ENCODE measurements at regions not wholly inside any gene's neighbourhood (a gene's known extent, or its start where the extent isn't known, plus 50 kb on each side); places are given as distances from the start of the nearest gene placed in this dataset.

DNA sequence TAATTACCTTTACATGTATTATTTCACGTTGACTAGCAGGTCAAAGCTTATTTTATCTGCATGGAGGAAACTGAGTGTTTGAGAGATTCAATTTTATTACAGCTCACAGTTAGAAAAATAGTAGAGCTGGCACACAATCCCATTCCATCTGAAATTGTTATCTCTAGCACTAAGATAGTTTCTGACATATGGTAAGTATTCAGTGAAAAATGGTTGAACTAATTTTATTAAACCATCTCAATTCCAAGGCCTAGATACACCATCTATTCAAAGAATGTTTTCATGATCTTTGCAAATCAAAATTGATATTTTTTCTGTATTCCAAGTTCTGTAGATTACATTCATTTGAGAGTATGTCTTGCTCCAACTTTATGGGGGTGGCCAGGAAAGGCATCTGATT, 125.4 kb upstream of the FAT3 start:
- TF ChIP-seq CTCF (IDR thresholded peaks at IDR 0.05) (no peak), POLR2AphosphoS5 (IDR thresholded peaks at IDR 0.05; ENCODE audit: low read depth, low read length) (no peak)
